NT2/D1 (cell line): ENCODE measurements at regions not wholly inside any gene's neighbourhood (a gene's known extent, or its start where the extent isn't known, plus 50 kb on each side); places are given as distances from the start of the nearest gene placed in this dataset.

Source experiments
- YY1 ChIP-seq: IDR thresholded peaks from 2 replicates; pipeline ENCODE4 v1.6.1; 2011; ENCODE audit not compliant: insufficient read length, insufficient read depth
- ZNF274 ChIP-seq: IDR thresholded peaks from 2 replicates; pipeline ENCODE4 v1.6.1; 2011; ENCODE audit warnings: mild to moderate bottlenecking, low read depth, low read length

- TF ChIP-seq YY1 (no peak), ZNF274 (no peak)
Measured at GRCh38 chr6:15739353-15739752, 76.5 kb upstream of the DTNBP1 start.
